CD4-positive, alpha-beta T cell treated with Interleukin-1 beta for 1 hour (primary cell): ENCODE measurements at regions not wholly inside any gene's neighbourhood (a gene's known extent, or its start where the extent isn't known, plus 50 kb on each side); places are given as distances from the start of the nearest gene placed in this dataset.
"Not testable (repeated sequence)": the region's sequence is repeated elsewhere in the genome, so short reads cannot be mapped to it uniquely, and the experiment has no call there.

ENCODE experiments used
- DNase-seq, 2 donors: peaks; one replicate each; pipeline ENCODE4 v3.0.0-alpha.2; 2020 to 2022

- DNase-seq: peak; percentile 8 to 20
These were observed 389.2 kb upstream of the UBE2E3 start for GRCh38 chr2:180591093-180591781.

GRCh38 chr2:180583441-180584140, 396.8 kb upstream of the UBE2E3 start:
- DNase-seq: no peak

GRCh38 chr2:180579388-180579787, 401.0 kb upstream of the UBE2E3 start:
- DNase-seq: no peak

- no peak for DNase-seq
These were observed 402.0 kb upstream of the UBE2E3 start for GRCh38 chr2:180578441-180578840.

- no peak for DNase-seq
These were observed 402.8 kb upstream of the UBE2E3 start for GRCh38 chr2:180577567-180577966.

- no peak for DNase-seq
These were observed 406.5 kb upstream of the UBE2E3 start for GRCh38 chr2:180573951-180574350.

- no peak for DNase-seq
These were observed 408.1 kb upstream of the UBE2E3 start for GRCh38 chr2:180572346-180572745.

GRCh38 chr2:180571559-180571958, 408.8 kb upstream of the UBE2E3 start:
- no peak for DNase-seq

GRCh38 chr2:180570864-180571263, 409.5 kb upstream of the UBE2E3 start:
- no peak for DNase-seq

- no peak for DNase-seq
These were observed 416.4 kb upstream of the UBE2E3 start for GRCh38 chr2:180564051-180564450.

- DNase-seq: no peak
These were observed 418.0 kb upstream of the UBE2E3 start for GRCh38 chr2:180562378-180562777.

- no peak for DNase-seq
These were observed 420.6 kb upstream of the UBE2E3 start for GRCh38 chr2:180559771-180560170.

- DNase-seq: no peak
These were observed 421.4 kb upstream of the UBE2E3 start for GRCh38 chr2:180559038-180559437.

- DNase-seq: no peak
These were observed 424.9 kb upstream of the UBE2E3 start for GRCh38 chr2:180555391-180555965.

- no peak for DNase-seq
These were observed 426.1 kb upstream of the UBE2E3 start for GRCh38 chr2:180554330-180554729.

- no peak for DNase-seq
These were observed 427.2 kb upstream of the UBE2E3 start for GRCh38 chr2:180553094-180553715.

GRCh38 chr2:180542511-180542910, 437.9 kb upstream of the UBE2E3 start:
- DNase-seq: no peak

GRCh38 chr2:180540761-180541160, 439.6 kb upstream of the UBE2E3 start:
- no peak for DNase-seq

- no peak for DNase-seq
These were observed 440.9 kb upstream of the UBE2E3 start for GRCh38 chr2:180539541-180539940.

- DNase-seq: no peak
These were observed 445.1 kb upstream of the UBE2E3 start for GRCh38 chr2:180535289-180535688.

GRCh38 chr2:180531787-180532186, 448.6 kb upstream of the UBE2E3 start:
- DNase-seq: not testable (repeated sequence)

- DNase-seq: no peak
These were observed 455.9 kb upstream of the UBE2E3 start for GRCh38 chr2:180524499-180524898.

- DNase-seq: no peak
These were observed 456.6 kb upstream of the UBE2E3 start for GRCh38 chr2:180523621-180524340.
